ENCODE measurements at regions not wholly inside any gene's neighbourhood (a gene's known extent, or its start where the extent isn't known, plus 50 kb on each side); places are given as distances from the start of the nearest gene placed in this dataset.

DNA sequence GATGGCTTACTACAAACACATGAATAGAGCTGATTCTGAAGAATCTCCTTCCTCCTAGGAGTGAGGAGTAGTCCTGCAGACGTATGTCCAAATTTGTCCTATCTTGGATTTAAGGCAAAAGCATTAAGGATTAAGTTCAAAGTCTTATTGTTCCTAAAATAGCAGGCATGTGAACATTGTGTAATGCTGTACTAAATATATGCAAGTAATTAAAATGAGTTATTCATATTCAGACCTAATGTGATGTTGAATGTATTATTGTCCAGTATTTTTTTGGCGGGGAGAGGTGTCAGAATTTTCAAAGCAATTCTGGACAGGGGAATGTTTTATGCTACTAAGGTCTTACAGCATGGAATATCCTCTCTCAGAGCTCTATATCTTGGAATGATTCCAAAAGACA, 60.7 kb upstream of the STK38L start:
- intact Hi-C loops (cut with micrococcal nuclease; ENCODE audit: unreplicated experiment) = no loop called here
- Mint-ChIP-seq H3K9me3 (ENCODE audit: low read depth, unreplicated experiment) (no peaks in the 10 kb centered on the region), H3K4me3 (ENCODE audit: low read depth, unreplicated experiment) (no peak overlapping the region), H3K36me3 (ENCODE audit: insufficient read depth, unreplicated experiment) (peaks cover 9% of the 10 kb centered on the region), H3K4me1 (ENCODE audit: low read depth, unreplicated experiment) (peaks cover 35% of the 10 kb centered on the region), H3K27me3 (ENCODE audit: unreplicated experiment) (no peaks in the 10 kb centered on the region), H3K27ac (ENCODE audit: unreplicated experiment) (no peak overlapping the region)
- BruUV-seq (replicated peaks) = no TSS peak
- no peak for DNase-seq
- TF ChIP-seq, protein P1, sequence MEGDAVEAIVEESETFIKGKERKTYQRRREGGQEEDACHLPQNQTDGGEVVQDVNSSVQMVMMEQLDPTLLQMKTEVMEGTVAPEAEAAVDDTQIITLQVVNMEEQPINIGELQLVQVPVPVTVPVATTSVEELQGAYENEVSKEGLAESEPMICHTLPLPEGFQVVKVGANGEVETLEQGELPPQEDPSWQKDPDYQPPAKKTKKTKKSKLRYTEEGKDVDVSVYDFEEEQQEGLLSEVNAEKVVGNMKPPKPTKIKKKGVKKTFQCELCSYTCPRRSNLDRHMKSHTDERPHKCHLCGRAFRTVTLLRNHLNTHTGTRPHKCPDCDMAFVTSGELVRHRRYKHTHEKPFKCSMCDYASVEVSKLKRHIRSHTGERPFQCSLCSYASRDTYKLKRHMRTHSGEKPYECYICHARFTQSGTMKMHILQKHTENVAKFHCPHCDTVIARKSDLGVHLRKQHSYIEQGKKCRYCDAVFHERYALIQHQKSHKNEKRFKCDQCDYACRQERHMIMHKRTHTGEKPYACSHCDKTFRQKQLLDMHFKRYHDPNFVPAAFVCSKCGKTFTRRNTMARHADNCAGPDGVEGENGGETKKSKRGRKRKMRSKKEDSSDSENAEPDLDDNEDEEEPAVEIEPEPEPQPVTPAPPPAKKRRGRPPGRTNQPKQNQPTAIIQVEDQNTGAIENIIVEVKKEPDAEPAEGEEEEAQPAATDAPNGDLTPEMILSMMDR (IDR thresholded peaks at IDR 0.05; ENCODE audit: unreplicated experiment) = no peak
- CTCF ChIA-PET = no interaction called here

DNA sequence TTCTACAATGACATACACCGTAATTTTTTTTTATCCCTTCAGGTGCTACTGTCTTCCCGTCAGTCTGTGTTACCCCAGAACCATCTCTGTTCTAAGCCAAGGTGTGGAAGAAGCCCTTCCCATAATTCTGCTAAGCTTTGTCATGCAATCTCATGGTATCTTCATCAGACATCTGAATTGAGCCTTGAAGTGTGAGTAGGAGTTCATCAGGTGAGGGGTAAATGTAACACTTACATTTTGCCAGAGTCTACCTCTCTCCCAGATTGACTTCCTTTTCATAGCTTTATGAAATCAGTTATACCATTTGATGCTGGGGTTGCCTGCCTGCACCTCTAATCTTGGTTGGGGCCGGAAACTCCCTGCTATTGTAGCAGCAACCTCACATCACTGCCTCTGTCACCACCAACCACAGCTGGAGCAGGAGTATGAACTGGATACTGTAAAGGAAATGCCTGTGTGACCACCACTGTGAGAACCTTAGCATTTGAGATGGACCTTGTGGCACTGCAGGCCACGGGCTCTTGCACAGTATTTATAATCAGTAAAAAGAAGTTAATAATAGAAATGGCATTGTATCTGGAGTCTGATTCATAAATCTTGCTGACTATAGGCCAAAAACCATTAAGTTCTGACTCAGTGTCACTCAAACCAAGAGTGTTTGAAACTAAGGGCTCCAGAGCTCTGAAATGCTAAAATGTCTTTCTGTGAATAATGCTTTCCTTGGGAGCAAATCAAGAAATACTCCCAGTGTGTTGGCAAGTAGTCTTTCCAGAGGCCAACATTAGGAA, 58.7 kb upstream of the STK38L start:
- no peaks in the 10 kb centered on the region for H3K27me3 Mint-ChIP-seq (ENCODE audit: unreplicated experiment)
- no peak overlapping the region for H3K4me3 Mint-ChIP-seq (ENCODE audit: low read depth, unreplicated experiment)
- no peaks in the 10 kb centered on the region for H3K36me3 Mint-ChIP-seq (ENCODE audit: insufficient read depth, unreplicated experiment)
- H3K9me3 Mint-ChIP-seq (ENCODE audit: low read depth, unreplicated experiment) = no peaks in the 10 kb centered on the region
- no peak for DNase-seq
- CTCF ChIA-PET = no interaction called here
- peaks cover 17% of the 10 kb centered on the region for H3K4me1 Mint-ChIP-seq (ENCODE audit: low read depth, unreplicated experiment)
- H3K27ac Mint-ChIP-seq (ENCODE audit: unreplicated experiment) = no peak overlapping the region
- intact Hi-C loops (cut with micrococcal nuclease; ENCODE audit: unreplicated experiment) = no loop called here
- BruUV-seq (replicated peaks) = no TSS peak
- TF ChIP-seq, protein P1 (IDR thresholded peaks at IDR 0.05; ENCODE audit: unreplicated experiment) = no peak

DNA sequence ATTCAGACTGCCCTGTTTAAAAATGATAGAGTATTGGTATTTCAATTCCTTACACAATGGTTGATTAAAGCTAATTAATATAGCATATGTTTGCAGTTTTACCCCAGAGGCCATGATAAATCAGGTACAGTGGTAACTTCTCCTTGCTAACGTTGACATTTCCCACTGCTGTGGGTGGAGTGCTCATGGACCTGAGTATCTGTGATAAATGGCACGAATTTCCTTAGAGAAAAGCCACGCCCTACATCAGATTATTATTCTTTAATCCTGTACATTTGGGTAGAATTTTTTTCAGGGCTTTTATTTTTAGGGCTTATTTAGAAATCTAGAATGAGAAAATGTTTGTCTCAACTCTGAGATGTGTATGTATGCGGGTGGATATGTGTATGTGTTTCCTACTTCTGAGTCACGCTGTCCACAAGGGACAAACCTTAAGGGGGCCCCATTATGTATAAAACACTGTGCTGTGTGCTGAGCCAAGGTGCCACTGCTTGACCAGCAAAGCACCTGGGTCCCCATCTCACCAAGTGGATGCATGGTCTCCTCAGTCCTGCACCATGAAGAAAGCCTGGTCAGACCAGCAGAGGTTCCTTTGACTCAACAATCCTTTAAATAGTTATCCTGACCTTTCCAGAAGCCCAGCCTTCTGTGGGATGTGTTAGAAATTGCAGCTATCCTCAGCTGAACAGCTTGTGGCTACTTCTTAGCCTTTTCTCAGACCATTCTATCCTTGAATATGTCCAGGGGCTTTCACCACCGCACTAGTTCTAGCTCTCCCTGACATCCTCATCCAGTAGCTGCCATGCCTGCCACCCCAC, 57.9 kb upstream of the STK38L start:
- BruUV-seq (replicated peaks) = no TSS peak
- H3K36me3 Mint-ChIP-seq (ENCODE audit: insufficient read depth, unreplicated experiment) = no peaks in the 10 kb centered on the region
- H3K4me1 Mint-ChIP-seq (ENCODE audit: low read depth, unreplicated experiment) = peaks cover 17% of the 10 kb centered on the region
- no peak overlapping the region for H3K27ac Mint-ChIP-seq (ENCODE audit: unreplicated experiment)
- no peak for DNase-seq
- intact Hi-C loops (cut with micrococcal nuclease; ENCODE audit: unreplicated experiment) = no loop called here
- H3K9me3 Mint-ChIP-seq (ENCODE audit: low read depth, unreplicated experiment) = no peaks in the 10 kb centered on the region
- H3K27me3 Mint-ChIP-seq (ENCODE audit: unreplicated experiment) = no peaks in the 10 kb centered on the region
- CTCF ChIA-PET = no interaction called here
- TF ChIP-seq, protein P1 (IDR thresholded peaks at IDR 0.05; ENCODE audit: unreplicated experiment) = no peak
- H3K4me3 Mint-ChIP-seq (ENCODE audit: low read depth, unreplicated experiment) = no peak overlapping the region

DNA sequence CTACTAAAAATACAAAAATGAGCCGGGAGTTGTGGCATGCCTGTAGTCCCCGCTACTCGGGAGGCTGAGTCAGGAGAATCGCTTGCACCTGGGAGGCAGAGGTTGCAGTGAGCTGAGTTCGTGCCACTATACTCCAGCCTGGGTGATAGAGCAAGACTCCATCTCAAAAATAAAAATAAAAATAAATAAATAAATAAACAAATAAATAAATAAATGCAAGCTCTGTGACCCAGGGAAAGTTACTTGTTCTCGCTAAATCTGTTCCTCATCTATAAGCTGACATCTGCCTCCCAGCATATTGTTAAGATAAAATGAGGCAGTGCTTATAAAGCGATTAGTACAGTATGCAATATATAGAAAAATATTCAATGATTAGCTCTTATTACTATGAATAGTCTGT, 56.4 kb upstream of the STK38L start:
- H3K4me1 Mint-ChIP-seq (ENCODE audit: low read depth, unreplicated experiment) = peaks cover 24% of the 10 kb centered on the region
- intact Hi-C loops (cut with micrococcal nuclease; ENCODE audit: unreplicated experiment) = no loop called here
- no peaks in the 10 kb centered on the region for H3K9me3 Mint-ChIP-seq (ENCODE audit: low read depth, unreplicated experiment)
- no peak overlapping the region for H3K4me3 Mint-ChIP-seq (ENCODE audit: low read depth, unreplicated experiment)
- H3K27ac Mint-ChIP-seq (ENCODE audit: unreplicated experiment) = no peak overlapping the region
- BruUV-seq (replicated peaks) = no TSS peak
- no peaks in the 10 kb centered on the region for H3K27me3 Mint-ChIP-seq (ENCODE audit: unreplicated experiment)
- no peak for DNase-seq
- TF ChIP-seq, protein P1 (IDR thresholded peaks at IDR 0.05; ENCODE audit: unreplicated experiment) = no peak
- CTCF ChIA-PET = interaction anchor here (1.1 kb wide), 1 partner anchor 10 kb away, joined by 5 read pairs; no protein-coding TSS in a partner anchor
- H3K36me3 Mint-ChIP-seq (ENCODE audit: insufficient read depth, unreplicated experiment) = no peaks in the 10 kb centered on the region

Measured in Calu3 (cell line).